ENCODE measurements at regions not wholly inside any gene's neighbourhood (a gene's known extent, or its start where the extent isn't known, plus 50 kb on each side); places are given as distances from the start of the nearest gene placed in this dataset.

GRCh38 chr7:20064974-20065862 is 152.0 kb downstream of the MACC1 start:
- TF ChIP-seq, protein P1, sequence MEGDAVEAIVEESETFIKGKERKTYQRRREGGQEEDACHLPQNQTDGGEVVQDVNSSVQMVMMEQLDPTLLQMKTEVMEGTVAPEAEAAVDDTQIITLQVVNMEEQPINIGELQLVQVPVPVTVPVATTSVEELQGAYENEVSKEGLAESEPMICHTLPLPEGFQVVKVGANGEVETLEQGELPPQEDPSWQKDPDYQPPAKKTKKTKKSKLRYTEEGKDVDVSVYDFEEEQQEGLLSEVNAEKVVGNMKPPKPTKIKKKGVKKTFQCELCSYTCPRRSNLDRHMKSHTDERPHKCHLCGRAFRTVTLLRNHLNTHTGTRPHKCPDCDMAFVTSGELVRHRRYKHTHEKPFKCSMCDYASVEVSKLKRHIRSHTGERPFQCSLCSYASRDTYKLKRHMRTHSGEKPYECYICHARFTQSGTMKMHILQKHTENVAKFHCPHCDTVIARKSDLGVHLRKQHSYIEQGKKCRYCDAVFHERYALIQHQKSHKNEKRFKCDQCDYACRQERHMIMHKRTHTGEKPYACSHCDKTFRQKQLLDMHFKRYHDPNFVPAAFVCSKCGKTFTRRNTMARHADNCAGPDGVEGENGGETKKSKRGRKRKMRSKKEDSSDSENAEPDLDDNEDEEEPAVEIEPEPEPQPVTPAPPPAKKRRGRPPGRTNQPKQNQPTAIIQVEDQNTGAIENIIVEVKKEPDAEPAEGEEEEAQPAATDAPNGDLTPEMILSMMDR (conservative IDR thresholded peaks at IDR 0.05 in 1 of 2, IDR thresholded peaks at IDR 0.05 in 1 of 2; ENCODE audit: low read depth in 1 of 2, low read length in 2 of 2), result no peak
- no peak for TF ChIP-seq EZH2 (IDR thresholded peaks at IDR 0.05; ENCODE audit: low read length, missing control alignments)
